ENCODE measurements at regions not wholly inside any gene's neighbourhood (a gene's known extent, or its start where the extent isn't known, plus 50 kb on each side); places are given as distances from the start of the nearest gene placed in this dataset.

DNA sequence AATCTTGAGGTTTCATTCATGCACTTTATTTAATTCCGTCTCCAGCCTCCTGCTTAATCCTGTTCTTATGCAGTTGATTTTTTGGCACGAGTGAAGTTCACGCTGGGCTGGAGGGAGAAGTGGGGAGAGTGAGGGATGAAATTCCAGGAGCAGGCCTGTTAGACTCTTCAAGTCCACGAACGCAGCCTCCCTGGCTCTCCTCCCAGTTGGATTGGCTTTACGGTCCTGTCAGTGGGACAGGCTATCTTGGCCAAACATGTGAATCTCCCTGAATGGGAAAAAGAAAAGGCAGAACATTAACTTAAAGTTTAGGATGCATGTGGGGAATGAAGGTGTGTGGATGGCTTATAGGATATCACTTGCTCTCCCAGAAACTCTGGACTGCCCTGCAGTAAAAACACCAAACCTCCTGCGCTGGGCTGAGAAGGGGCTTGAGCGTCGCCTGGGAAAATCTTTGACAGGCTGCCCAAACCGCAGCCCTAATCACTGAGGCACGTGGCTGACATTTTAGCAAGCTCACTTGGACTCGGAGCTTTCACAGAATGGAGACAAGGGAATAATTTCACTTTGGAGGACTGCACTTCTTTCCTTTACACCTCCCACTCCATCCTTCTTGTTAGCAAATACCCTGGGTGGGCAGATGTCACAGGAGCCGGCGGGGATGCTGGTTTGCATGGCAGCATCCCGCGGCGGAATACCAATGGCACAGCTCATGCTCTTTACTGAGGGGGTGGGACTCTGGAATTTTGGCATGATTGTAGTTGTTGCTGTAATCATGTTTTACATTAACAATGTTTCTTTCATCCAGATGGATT, 93.9 kb downstream of the ACKR3 start:
- Histone ChIP-seq H3K27ac (peak overlapping the region in 10 of 12 donors; percentile 9 to 71 (median 62)), H3K27me3 (peaks cover 0 to 3% (median 0%) of the 10 kb centered on the region in 9 donors), H3K4me1 (peaks cover 0 to 47% (median 37%) of the 10 kb centered on the region in 12 donors), H3K4me3 (no peak overlapping the region), H3K9me3 (peaks cover 0 to 14% (median 5%) of the 10 kb centered on the region in 12 donors), H3K36me3 (no peaks in the 10 kb centered on the region)
- TF ChIP-seq CTCF (IDR thresholded peaks at IDR 0.05) (no peak), POLR2A (IDR thresholded peaks at IDR 0.05) (no peak)
- ATAC-seq (peak; percentile 35 to 66 (median 56)), DNase-seq (peak; percentile 68 to 86 (median 79))
- intact Hi-C loops (cut with DNase I) = loop anchor here in 3 of 10 donors (5.0 to 10.0 kb wide), 3 partner anchors 89 to 314 kb away; partner anchors contain the start of gene ACKR3 (in 1 of the 3)
- WGBS, 4 donors = 40 to 50% (median 44%) methylated on average over 17 of the region's 17 CpGs

DNA sequence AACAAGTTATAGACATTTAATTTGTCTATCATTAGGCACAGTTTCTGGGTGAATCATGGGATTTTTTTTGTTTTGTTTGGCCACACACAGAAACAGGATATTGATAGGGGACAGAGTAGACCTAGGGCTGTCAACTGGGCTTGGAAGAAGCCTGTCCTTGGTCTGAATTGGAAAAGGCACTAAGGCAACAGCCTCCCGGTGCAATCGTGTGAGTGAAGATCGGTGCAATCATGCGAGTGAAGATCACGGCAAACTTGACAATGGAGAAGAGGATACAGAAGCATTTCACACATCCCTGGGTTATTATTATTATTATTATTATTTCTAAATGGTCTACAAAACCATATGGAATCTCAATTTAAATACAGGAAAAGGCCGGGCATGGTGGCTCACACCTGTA, 94.5 kb downstream of the ACKR3 start:
- peaks cover 0 to 47% (median 37%) of the 10 kb centered on the region in 12 donors for H3K4me1 ChIP-seq

GRCh38 chr2:236665101-236665500, 95.5 kb downstream of the ACKR3 start:
- H3K27me3 ChIP-seq = no peaks in the 10 kb centered on the region
- intact Hi-C loops (cut with DNase I) = loop anchor here in 2 of 10 donors (10.0 kb wide), 1 partner anchor 90 kb away; no protein-coding TSS in a partner anchor
- TF ChIP-seq CTCF (IDR thresholded peaks at IDR 0.05) (no peak), POLR2A (IDR thresholded peaks at IDR 0.05) (no peak)
- H3K4me1 ChIP-seq = peaks cover 0 to 41% (median 33%) of the 10 kb centered on the region in 12 donors
- 91 to 96% (median 96%) methylated on average over 7 of the region's 7 CpGs for WGBS, 4 donors
- ATAC-seq = no peak
- H3K27ac ChIP-seq = no peak overlapping the region
- H3K4me3 ChIP-seq = no peak overlapping the region
- no peaks in the 10 kb centered on the region for H3K36me3 ChIP-seq
- peaks cover 0 to 14% (median 5%) of the 10 kb centered on the region in 12 donors for H3K9me3 ChIP-seq
- DNase-seq = peak in 1 of 5 donors; percentile 7

More for the DNA sequence above, 94.5 kb downstream of the ACKR3 start:
- WGBS, 4 donors = 76 to 80% (median 77%) methylated on average over 6 of the region's 6 CpGs
- TF ChIP-seq POLR2A (IDR thresholded peaks at IDR 0.05) (no peak), CTCF (IDR thresholded peaks at IDR 0.05) (no peak)
- DNase-seq = no peak
- peak in 1 of 4 donors; percentile 1 for ATAC-seq
- intact Hi-C loops (cut with DNase I) = loop anchor here in 3 of 10 donors (5.0 to 10.0 kb wide), 3 partner anchors 89 to 313 kb away; partner anchors contain the start of gene ACKR3 (in 1 of the 3)
- H3K4me3 ChIP-seq = no peak overlapping the region
- H3K27me3 ChIP-seq = peaks cover 0 to 2% (median 0%) of the 10 kb centered on the region in 9 donors
- H3K36me3 ChIP-seq = no peaks in the 10 kb centered on the region
- H3K27ac ChIP-seq = peak overlapping the region in 7 of 12 donors; percentile 36 to 71 (median 64)
- peaks cover 0 to 14% (median 5%) of the 10 kb centered on the region in 12 donors for H3K9me3 ChIP-seq

DNA sequence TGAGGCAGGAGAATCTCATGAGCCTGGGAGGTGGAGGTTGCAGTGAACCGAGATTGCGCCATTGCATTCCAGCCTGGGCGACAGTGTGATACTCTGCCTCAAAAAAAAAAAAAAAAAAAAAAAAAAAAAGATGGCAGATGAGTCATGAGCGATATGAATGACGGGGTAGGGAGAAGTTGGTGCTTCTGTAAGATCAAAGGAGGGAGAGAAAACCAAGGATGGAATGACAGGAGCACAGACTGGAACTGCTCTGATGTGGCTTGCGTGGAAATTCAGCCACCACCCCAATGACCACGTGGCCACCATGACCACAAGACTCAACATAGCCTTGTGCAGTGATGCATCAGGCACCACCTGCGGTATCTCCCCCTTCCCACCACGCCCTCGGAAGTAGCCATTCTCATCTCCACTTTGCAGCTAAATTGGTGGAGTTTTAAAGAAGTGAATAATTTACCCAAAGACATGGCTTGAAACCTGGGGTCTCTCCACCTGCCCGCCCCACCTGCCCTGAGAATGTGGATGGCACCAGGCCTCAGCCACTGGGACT, 96.0 kb downstream of the ACKR3 start:
- H3K36me3 ChIP-seq = no peaks in the 10 kb centered on the region
- H3K4me3 ChIP-seq = no peak overlapping the region
- no peak overlapping the region for H3K27ac ChIP-seq
- peak in 1 of 5 donors; percentile 32 for DNase-seq
- intact Hi-C loops (cut with DNase I) = loop anchor here in 2 of 10 donors (10.0 kb wide), 1 partner anchor 91 kb away; no protein-coding TSS in a partner anchor
- peaks cover 0 to 14% (median 5%) of the 10 kb centered on the region in 12 donors for H3K9me3 ChIP-seq
- no peaks in the 10 kb centered on the region for H3K27me3 ChIP-seq
- 83 to 95% (median 88%) methylated on average over 10 to 11 of the region's 11 CpGs for WGBS, 4 donors
- peaks cover 0 to 36% (median 31%) of the 10 kb centered on the region in 12 donors for H3K4me1 ChIP-seq
- TF ChIP-seq POLR2A (IDR thresholded peaks at IDR 0.05) = no peak
- no peak for TF ChIP-seq CTCF (IDR thresholded peaks at IDR 0.05)
- ATAC-seq = no peak
